Mesodermal cell (in vitro differentiated cells): ENCODE measurements at regions not wholly inside any gene's neighbourhood (a gene's known extent, or its start where the extent isn't known, plus 50 kb on each side); places are given as distances from the start of the nearest gene placed in this dataset.
"Not testable (repeated sequence)": the region's sequence is repeated elsewhere in the genome, so short reads cannot be mapped to it uniquely, and the experiment has no call there.

Experiments used
- H3K27ac ChIP-seq: 2 replicates; pipeline ENCODE4 v1.7.0; 2013; ENCODE audit warnings: mild to moderate bottlenecking, low read depth, low read length, moderate library complexity; ENCODE audit not compliant: severe bottlenecking
- H3K36me3 ChIP-seq: 2 replicates; pipeline ENCODE4 v1.7.1; 2013; ENCODE audit warnings: mild to moderate bottlenecking, low read length, moderate library complexity; ENCODE audit not compliant: control insufficient read depth, insufficient read depth
- H3K4me1 ChIP-seq: one replicate; pipeline ENCODE4 v1.7.1; 2013; ENCODE audit warnings: mild to moderate bottlenecking, low read length; ENCODE audit not compliant: insufficient read depth, control insufficient read depth, poor library complexity, severe bottlenecking
- H3K4me3 ChIP-seq: 2 replicates; pipeline ENCODE4 v1.7.0; 2013; ENCODE audit warnings: low read length, control low read depth, mild to moderate bottlenecking; ENCODE audit not compliant: insufficient read depth, poor library complexity, severe bottlenecking; ENCODE audit errors: extremely low read depth
- H3K9me3 ChIP-seq: 2 replicates; pipeline ENCODE4 v1.7.1; 2013; ENCODE audit warnings: mild to moderate bottlenecking, low read length, moderate library complexity; ENCODE audit not compliant: control insufficient read depth
- WGBS, 2 experiments: methylation state at CpG; one replicate each; pipeline ENCODE4 v1.1.5; 2013; ENCODE audit warnings: missing lambda C conversion rate in 2 of 2; ENCODE audit not compliant: insufficient coverage in 2 of 2; 5-methylcytosine and 5-hydroxymethylcytosine counted together

DNA sequence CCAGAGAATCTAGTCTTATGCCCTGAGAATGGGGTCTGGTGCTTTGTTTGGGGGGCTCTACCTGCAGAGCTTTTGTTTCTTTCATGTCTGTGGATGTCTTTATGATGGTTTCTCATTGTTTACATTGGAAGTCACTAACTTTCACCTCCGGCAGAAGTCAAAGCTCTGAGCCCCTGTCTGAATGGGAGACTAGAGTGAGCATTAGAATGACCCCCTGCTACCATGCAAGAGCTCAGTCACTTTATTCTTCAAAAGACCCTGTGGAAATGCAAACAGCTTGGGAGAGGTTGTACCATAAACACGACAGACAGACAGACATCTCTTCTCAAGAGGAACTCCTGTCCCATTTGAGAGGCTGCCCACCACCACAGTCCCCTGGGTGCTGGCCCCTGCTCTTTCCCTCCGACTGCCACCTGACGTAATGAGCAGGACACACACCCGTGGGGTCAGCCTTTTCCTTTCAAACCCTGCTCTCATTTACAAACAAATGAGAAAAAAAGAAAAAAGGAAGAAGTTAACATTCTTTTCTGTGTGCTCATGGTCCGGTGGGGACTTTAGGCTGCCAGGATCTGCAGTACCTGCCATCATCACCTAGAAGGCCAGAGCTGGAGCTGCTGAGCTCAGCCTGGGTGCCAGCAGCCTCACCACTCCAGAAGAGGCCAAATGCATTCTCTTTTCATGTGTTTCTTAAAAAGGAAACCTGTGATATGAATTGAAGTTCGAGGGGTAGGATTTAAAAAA, 91.6 kb downstream of the FZD1 start:
- 5 to 23% methylated on average over 2 of the region's 7 CpGs for WGBS, 2 experiments
- no peak overlapping the region for H3K4me3 ChIP-seq

DNA sequence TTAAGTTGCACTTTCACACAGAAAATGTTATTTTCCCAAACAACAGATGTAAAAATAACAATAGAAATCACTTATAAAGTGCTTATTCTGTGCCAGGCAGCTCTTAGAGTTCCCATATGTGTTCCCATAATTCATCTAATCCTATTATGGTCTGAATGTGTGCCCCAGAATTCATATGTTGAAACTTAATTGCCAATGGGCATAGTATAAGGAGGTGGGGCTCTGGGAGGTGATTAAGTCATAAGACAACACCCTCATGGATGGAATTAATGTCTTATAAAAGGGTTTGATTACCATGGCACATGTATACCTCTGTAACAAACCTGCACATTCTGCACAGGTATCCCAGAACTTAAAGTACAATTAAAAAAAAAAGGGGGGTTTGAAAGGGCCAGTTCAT, 92.7 kb downstream of the FZD1 start:
- H3K27ac ChIP-seq = no peak overlapping the region
- no peaks in the 10 kb centered on the region for H3K36me3 ChIP-seq
- no peaks in the 10 kb centered on the region for H3K9me3 ChIP-seq
- peaks cover 7% of the 10 kb centered on the region for H3K4me1 ChIP-seq
- no peak overlapping the region for H3K4me3 ChIP-seq

More for the DNA sequence above, 91.6 kb downstream of the FZD1 start:
- Histone ChIP-seq H3K27ac (no peak overlapping the region), H3K36me3 (no peaks in the 10 kb centered on the region), H3K9me3 (no peaks in the 10 kb centered on the region), H3K4me1 (peaks cover 18% of the 10 kb centered on the region)

DNA sequence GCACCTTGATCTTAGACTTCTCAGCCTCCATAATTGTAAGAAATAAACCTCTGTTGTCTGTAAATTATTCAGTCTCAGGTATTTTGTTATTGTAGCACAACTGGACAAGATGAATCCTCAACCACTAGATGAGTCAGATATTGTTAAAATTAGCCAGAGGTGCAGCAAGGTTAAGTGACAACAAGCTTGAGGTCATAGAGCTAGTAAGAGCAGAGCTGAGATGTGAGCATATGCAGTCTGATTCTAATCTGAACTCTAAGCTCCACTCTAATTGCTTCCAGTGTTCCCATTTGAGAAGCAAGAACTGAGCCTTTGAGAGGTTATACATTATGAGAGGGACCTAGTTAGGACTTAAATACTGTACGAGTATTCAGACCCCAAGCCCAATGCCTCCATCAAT, 93.1 kb downstream of the FZD1 start:
- Histone ChIP-seq H3K4me1 (peaks cover 7% of the 10 kb centered on the region), H3K9me3 (no peaks in the 10 kb centered on the region), H3K4me3 (no peak overlapping the region), H3K27ac (no peak overlapping the region), H3K36me3 (no peaks in the 10 kb centered on the region)
- no CpG with 5 or more reads among the region's 1 CpG for WGBS, 2 experiments

DNA sequence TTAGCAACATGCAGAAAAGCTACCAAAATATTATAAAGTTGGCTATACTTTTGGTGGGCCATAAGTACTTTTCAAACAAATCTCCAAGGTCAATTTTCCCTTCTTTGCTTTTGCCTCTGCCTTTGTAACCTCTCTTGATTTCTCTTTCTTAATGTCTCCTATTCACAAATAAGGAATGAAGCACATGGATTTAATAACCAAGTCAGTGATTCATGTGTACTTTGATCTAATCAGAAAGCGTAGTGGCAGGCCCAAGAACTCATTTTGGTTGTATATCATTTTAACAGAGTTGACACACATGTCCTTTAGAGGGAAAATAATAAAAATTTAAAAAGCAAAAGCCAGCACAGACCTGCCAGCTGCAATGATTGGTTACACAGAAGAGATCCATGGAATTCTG, 93.7 kb downstream of the FZD1 start:
- no peaks in the 10 kb centered on the region for H3K36me3 ChIP-seq
- peaks cover 7% of the 10 kb centered on the region for H3K4me1 ChIP-seq
- no peaks in the 10 kb centered on the region for H3K9me3 ChIP-seq
- H3K27ac ChIP-seq = no peak overlapping the region
- no peak overlapping the region for H3K4me3 ChIP-seq
- no CpG with 5 or more reads among the region's 1 CpG for WGBS, 2 experiments

DNA sequence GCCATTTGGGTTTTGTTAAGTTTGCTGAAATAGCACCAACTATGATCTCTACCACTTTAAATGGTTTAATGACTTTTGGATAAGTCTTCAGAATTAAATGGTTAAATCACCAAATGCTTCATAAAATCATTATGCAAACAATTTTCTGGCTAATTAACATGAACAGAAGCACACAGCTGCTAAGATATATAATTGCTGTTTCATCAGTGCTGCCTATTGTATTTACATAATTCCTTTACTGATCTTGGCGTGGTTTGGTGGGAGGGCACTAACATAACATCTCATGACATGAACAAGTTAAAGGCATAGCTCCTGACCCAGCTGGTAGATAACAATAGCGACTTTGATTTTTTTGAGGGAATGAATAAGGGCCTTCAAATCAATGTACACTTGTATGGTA, 94.1 kb downstream of the FZD1 start:
- Histone ChIP-seq H3K4me3 (no peak overlapping the region), H3K27ac (no peak overlapping the region), H3K36me3 (no peaks in the 10 kb centered on the region), H3K9me3 (no peaks in the 10 kb centered on the region), H3K4me1 (peaks cover 7% of the 10 kb centered on the region)
- WGBS, 2 experiments = 100% methylated on average over 1 of the region's 2 CpGs; no CpG with 5 or more reads in 1 of the 2 experiments

DNA sequence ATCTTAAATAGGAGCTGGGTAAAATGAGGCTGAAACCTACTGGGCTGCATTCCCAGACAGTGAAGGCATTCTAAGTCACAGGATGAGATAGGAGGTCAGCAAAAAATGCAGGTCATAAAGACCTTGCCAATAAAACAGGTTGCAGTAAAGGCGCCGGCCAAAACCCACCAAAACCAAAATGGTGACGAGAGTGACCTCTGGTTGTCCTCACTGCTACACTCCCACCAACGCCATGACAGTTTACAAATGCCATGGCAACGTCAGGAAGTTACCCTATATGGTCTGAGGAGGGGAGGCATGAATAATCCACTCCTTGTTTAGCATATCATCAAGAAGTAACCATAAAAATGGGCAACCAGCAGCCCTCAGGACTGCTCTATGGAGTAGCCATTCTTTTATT, 100.9 kb downstream of the FZD1 start:
- WGBS, 2 experiments = 96 to 100% methylated on average over 2 to 4 of the region's 5 CpGs
- not testable (repeated sequence) for H3K36me3 ChIP-seq, H3K9me3 ChIP-seq, H3K4me1 ChIP-seq, H3K27ac ChIP-seq, H3K4me3 ChIP-seq

DNA sequence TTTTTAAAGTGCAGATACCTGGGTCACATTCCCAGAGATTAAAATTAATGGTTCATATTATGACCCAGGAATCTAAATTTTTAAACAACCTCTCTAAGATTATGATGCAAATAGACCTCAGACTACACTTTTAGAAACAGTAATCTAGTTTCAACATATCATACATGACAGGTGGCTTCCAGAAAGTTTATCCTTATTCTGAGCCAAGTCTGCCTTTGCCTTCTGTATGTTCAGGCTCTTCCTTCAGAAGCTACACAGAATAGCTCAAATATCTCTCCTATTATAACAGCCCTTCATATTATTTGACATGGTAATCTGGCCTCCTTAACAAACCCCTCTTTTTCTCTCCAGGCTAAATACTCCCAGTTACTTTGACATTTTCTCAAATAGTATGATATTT, 101.9 kb downstream of the FZD1 start:
- Histone ChIP-seq H3K4me3 (no peak overlapping the region), H3K27ac (no peak overlapping the region), H3K9me3 (no peaks in the 10 kb centered on the region), H3K4me1 (no peaks in the 10 kb centered on the region), H3K36me3 (no peaks in the 10 kb centered on the region)

DNA sequence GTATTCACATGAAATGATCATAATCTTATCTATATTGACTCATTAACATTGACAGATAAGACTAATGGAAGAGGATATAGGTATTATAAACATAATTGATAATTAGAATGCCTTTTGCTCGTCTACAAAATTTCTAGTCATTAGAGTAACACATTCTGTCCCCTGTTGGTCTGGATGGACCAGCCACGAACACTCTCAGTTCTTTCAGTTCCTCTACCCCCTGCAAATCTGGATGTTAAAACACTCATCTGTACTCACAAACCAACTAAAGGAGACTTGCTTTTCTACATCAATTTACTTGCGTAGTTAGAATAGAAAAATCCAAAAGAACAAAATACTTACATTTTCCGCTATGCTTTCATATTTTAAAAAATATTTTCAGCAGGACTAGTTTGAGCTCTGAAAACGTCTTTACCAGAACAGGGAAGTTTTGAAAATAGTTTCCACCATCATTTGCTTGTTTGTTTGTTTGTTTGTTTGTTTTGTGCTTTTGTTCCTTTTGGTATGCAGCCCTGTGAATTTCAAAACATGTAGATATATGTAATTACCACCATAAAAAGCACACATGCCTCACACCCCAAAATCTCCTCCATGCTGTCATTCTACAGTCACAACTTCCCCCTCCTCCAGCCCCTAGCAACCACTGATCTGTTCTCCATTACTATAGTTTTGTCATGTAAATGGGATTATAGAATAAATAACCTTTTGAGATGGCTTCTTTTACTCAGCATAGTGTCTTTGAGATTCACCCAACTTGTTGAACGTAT, 103.8 kb downstream of the FZD1 start:
- H3K4me1 ChIP-seq = no peaks in the 10 kb centered on the region
- no peaks in the 10 kb centered on the region for H3K9me3 ChIP-seq
- no peaks in the 10 kb centered on the region for H3K36me3 ChIP-seq
- no peak overlapping the region for H3K4me3 ChIP-seq
- no peak overlapping the region for H3K27ac ChIP-seq
- WGBS, 2 experiments = 29 to 40% methylated on average over 1 to 2 of the region's 6 CpGs

DNA sequence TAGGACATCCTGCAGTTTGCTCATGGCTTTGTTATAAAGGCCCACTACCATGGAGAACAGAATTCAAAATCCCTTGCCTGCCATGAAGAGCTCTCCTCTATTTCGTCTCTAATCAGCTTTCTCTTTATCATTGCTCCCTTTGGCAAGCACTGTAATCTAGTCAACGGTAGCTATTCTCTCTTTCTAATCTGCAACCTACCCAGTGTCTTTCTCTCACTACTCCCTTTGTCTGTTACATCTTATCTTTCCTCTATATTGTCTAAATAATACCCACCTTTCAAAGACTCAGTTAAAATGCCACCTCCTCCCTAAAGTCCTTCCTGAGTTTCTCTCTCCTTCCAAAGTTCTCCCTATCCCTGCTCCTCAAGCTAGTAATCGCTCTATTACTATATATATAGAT, 108.1 kb downstream of the FZD1 start:
- WGBS, 2 experiments = 80 to 88% methylated on average over 2 to 3 of the region's 3 CpGs
- Histone ChIP-seq H3K9me3 (no peaks in the 10 kb centered on the region), H3K4me3 (no peak overlapping the region), H3K36me3 (no peaks in the 10 kb centered on the region), H3K27ac (no peak overlapping the region), H3K4me1 (peaks cover 3% of the 10 kb centered on the region)

DNA sequence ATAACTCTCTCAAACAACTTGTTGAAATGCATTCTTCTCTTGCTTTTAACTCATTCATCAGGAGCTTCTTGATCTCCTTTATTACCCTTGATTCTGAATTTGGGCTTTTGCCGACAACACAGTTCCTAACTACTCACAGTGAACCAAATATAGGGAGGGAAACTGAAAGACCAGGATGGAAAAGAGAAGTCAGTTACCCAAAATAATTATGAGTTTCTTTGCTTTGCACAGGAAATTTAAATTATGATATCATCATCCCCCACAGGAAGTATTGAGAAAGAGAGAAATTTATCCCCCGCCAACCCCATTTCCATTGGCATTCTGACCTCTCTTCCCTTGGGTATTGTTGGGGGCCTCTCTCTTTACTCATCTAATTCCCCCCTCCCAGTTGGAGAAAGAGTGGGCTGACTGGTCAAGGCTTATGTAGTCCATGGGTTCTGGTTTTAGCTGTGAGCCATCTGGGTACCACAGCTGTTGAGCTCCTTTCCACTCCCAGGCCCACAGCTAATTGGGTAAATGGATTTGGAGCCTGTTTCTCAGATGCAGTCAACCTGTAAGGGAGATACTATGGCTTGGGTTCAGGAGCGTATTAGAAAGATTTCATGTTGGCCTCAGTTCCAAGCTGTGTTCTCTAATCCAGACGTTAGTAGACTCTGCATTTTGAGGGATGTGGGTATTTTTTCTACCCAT, 109.0 kb downstream of the FZD1 start:
- Histone ChIP-seq H3K4me1 (peaks cover 3% of the 10 kb centered on the region), H3K36me3 (no peaks in the 10 kb centered on the region), H3K9me3 (no peaks in the 10 kb centered on the region), H3K4me3 (no peak overlapping the region), H3K27ac (no peak overlapping the region)
- no CpG with 5 or more reads among the region's 4 CpGs for WGBS, 2 experiments
